ENCODE measurements at regions not wholly inside any gene's neighbourhood (a gene's known extent, or its start where the extent isn't known, plus 50 kb on each side); places are given as distances from the start of the nearest gene placed in this dataset.

DNA sequence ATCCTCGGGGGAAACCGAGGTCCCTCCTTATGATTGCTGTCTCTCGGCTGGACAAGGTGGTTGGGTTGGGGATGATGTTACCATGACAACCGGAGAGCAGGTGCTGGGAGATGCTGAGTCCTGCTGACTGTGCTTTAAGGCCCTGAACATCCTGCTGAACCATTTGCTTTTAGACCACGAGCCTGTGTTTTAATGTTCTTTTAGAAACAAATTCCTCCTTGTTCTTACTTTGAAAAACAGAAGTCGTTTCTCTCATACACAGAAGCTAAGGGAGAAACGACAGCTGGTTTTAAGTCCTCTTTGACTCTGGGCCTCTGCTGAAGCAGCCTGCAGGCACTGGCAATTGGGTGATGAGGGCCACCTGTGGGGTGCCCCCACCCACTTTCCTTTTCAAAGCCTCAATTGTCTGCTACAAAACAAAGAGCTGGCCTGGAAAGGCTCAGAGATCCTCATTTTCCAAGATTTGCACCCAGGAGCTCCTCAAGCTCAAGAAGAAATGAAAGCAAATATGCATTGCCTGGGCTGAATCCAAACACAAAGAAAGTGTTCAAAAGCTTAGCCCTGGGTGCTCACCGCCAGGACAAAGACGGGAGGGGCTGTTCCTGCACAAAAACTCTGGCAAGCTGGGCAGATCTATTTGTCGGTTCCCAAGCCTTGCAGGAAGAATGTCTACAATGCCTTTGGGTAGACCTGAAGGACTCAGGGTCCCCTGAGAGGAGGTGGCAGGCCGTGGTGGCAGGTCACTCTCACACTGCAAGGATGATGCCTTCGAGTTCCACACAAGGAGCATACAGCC lies 90.0 kb upstream of the CLMN start:
- DNase-seq = no peak

DNA sequence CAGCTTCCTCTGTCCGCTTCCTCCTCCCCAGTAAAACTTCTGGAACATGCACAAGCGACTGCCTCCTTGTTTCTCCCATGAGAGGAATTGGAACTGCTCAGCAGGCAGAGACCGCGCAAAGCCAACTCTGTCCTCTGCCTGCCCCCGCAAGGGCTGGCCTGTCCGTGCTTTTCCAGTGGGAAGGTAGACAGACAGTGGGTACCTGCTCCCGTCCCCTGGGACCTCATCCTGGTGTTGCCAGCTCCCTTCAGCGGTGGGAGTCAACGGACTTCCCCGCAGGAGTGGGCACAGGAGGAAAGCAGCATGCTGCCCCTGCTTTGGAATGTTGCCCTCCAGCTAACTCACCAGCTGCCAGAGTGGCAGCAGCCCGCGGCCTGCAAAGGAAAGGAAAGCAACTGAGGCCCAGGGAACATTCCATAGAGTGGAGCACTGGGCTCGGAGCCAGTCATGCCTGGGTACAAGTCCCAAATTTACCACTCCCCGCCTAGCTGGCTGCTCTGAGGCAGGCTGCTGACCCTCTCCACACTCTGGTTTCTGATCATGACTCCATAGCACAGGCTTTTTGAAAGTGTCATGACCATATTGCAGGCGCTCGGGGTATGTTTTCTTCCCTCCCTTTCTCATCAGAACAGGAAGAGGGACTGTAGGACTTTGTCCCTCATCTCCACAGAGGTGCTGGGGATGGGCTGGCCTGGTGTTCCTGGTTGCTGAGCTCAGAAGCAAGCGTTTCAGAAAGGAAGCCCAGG lies 89.2 kb upstream of the CLMN start:
- DNase-seq = no peak

DNA sequence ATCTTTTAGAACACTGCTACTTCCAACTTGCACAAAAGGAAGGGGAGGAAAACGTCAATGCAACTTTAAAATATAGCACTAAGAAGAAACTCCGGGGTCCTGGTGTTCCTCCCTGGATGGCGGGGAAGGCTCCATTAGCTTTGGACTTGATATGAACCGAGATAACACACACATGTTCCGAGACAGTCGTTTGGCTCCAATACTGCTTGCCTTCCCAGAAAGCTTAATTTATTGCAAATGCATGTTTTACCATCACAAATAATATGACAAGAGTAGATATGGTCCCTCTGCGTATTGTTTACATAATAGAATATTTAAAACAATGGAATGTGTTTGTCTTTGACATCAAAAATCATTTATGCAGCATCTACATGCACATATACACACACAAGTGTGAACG lies 87.6 kb upstream of the CLMN start:
- no peak for DNase-seq

DNA sequence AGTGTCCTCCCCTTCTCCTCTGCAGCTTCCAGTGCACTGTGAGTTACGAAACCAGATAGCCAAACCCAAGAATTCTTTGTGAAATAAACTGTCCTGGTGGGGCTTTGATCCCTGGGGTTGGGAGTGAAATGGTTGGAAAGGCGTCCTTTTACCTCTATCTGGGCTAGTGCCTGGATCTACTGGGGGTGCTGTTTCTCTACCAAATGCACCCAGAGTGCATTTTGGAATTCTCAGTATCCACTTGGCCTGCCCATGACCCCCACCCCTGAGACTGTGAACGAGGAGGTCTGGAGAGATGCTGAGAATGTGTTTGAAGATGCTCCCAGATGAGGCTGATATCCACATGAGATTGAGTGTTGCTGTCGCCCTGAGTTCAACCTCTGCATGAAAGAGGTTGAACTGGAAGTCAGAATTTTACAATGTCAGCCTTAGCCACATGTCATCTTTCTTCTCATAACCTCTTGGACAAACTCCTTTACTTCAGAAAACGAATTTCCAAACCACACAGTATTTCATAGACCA lies 87.1 kb upstream of the CLMN start:
- DNase-seq = no peak

DNA sequence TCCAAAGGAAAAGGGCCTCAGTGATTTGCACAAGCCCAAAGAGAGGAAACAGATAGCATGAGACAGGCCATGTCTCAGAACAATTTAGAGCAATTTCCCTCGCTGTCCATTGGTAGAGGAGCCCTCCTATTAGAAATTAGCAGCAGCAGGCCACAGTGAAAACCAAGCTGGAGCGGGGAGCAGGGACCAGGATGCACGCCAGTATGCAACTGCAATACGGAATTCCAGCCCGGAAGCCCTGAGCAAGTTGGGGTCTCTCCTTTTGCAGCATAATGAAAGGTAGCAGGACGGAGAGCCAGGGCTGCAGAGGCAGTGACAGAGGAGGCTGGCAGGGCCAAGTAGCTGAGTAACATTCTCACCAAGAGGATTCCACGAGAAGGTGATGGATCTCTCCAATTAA lies 84.9 kb upstream of the CLMN start:
- DNase-seq = no peak

DNA sequence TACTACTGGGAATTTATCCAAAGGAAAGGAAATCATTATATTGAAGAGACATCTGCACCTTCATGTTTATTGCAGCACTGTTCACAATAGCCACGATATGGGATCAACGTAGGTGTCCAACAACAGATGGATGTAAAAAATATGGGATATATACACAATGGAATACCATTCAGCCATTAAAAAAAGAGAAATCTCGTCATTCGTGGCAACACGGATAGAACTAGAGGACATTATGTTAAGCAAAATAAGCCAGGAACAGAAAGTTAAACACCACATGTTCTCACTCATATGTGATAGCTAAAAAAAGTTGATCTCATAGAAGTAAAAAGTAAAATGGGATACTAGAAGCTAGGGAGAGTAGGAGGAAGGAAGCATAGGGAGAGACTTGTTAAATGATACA lies 82.9 kb upstream of the CLMN start:
- DNase-seq = no peak

DNA sequence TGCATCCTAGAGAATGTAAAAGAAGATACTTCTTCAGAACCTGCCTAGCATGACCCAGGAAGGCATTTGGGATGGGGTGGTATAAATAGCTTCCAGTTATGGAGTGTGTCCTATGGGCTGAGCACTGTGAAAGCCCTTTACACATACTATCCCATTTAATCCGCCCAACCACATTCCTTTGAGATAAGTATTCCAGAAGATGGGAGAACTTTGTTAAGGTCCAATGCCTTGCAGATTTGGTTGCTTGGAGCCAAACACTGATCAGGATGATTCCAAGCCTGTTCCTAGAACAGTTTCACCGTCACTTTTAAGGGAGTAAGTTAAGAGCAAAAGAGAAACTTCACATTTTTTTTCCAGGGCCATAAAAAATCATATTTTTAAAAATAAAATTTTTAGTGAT lies 82.5 kb upstream of the CLMN start:
- no peak for DNase-seq

DNA sequence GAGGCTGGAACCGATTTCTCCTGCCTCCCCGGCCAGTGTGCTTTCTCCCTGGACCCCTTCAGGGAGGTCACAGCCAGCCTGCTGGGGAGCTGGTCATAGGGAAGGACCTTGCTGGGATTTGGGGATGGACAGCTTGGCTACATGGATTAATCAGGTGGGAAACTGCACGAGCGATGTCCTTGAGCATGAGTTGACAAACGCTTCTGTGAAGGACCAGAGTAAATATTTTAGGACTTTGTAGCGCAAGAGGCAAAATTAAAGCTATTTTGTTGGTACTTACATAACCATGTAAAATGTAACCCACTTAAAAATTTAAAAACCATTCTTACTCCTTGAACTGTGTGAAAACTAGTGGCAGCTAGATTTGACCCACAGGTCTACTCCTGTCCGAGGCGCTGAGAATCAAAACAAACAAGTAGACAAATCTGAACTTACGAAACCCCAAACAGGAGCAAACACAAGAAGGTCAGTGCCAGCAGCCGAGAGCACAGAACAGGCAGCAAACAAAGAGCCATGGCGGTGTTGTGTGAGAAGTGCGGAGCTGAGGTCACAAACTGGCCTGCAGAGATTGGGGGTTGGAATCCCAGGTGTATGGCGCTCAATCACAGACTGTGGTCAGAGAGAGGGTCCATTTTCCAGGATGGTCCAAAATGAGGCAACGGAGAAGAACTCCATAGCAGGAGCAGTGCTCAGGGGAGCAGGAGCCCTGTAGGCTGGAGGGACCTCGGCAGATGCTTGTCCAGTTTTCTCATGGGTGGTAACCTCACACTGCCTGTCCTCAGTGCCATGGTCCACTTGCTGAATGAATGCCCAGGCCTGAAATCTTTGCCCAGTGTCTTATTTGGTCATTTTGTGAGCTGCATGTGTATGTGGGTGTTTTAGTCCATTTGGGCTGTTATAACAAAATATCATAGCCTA lies 79.2 kb upstream of the CLMN start:
- DNase-seq = no peak

DNA sequence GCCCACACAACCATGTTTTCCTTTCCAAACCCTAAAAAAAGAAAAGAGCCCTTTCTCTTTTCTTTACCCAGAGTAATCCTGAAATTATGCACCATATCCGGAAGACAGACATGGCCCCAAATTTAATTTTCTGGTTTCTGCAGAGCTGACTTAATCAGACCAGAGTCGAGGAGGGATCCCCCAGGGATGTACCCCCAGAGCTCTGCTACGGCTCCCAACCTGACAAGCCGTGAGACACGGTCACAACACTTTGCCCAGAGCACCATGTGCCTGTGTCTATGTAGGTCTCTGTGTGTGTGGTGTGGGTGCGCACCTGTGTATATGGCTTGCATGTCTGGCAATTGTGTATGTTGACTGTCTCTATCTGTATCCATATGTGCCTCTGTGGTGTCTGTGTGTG lies 77.6 kb upstream of the CLMN start:
- no peak for DNase-seq

DNA sequence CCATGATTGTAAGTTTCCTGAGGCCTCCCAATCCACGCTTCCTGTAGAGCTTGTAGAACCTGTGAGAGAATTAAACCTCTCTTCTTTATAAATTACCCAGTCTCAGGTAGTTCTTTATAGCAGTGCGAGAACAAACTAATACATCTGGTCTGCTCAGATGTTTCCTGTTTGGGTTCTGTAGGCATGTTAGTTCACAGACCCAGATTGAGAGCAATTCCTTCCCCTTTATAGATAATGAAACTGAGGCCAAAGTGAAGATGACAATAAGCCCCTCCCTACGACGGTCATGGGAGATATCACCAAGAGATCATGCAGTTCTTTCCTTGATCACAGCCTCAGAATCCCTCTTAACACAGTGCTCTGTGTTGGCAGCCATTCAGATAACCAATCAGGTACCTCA lies 76.5 kb upstream of the CLMN start:
- DNase-seq = no peak

DNA sequence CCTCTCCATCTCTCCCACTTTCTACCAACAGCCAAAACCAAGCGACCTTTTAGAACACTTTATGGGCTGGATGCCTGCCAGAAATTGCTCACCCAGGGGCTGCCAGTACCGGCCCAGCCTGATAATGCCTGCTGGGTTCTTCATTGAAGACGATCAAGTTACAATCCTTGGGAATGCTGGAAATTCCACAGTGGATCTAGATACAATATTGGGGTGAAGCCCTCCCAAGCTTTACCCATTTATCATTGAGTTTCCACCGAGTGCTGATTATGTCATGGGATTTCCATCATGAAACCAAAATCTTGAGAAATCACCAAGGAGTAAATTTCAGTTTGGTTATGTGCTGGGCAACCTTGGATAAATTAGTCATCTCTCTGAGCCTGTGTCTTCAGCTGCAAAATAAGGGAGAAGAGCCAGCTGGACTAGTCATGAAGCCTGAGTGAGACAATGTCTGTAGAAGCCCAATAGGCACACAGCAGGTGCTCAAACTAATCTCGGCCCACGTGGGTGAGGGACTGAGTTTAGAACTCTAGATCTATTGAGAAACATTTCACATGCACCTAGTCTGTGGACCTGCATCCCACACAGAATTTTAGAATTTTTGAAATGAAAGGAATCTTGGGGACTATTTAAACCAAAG lies 75.5 kb upstream of the CLMN start:
- DNase-seq = no peak

DNA sequence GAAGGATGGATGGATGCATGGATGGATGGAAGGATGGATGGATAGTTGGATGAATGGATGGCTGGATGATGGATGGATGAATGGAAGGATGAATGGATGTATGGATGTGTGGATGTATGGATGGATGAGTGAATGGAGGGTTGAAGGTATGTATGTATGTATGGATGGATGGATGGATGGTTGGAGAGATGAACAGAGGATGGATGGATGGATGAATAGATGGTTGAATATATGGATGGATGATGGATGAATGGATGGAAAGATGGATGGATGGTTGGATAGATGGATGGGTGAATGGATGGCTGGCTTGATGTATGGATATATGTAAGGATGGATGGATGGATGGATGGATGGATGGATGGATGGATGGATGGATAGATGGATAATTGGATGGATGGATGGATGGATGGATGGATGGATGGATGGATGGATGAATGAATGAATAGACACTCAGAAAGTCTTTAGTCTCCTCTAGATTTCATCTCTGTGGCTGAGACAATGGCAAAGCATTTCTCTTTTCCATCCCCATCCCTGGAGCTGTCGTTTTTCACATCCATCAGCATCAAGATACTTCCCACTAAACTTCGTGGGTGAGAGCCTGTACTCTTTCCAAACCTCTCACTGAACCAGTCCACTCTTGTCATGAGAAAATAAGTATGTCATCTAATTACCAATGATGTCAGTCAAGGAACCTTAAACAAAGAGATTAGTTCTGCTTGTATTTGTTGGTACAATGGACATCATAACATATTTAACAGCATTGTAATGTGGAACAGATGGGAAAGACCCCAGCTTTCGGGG lies 74.8 kb upstream of the CLMN start:
- DNase-seq = no peak

DNA sequence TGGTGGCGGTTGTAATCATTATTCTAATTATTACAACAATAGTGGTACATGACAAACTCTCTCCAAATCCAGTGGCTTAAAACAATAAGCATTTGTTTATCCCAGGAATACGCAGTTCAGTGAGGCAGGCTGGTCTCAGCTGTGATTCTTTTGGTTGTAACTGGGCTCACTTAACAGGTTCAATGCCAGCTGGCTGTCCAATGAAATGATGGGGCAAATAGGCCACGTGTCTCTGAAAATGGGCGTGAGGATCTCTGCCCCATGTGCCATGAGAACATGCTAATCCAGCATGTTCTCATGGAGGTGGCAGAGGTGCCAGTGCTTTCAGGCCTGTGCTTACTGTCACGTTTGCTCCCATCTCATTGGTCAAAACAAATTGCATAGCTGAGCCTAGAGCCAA lies 73.1 kb upstream of the CLMN start:
- DNase-seq = no peak

DNA sequence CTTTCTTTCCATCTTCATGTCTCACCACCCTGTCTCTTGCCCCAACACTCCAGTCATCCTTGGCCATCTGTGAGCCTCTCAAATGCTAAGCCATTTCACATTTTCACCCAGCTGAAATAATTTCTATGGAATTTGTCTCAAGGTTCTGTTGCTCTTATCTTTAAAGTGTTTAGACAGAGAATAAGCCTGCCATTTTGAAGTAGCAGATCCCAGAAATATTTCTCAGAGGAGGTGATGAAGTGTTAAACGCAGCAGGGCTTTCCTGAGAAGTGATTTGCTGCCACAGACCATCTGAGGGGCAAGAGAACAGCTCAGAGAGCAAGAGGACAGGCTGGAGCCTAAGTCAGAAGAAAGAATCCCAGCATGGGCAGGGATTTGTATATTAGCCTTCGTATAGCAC lies 71.6 kb upstream of the CLMN start:
- DNase-seq = no peak

DNA sequence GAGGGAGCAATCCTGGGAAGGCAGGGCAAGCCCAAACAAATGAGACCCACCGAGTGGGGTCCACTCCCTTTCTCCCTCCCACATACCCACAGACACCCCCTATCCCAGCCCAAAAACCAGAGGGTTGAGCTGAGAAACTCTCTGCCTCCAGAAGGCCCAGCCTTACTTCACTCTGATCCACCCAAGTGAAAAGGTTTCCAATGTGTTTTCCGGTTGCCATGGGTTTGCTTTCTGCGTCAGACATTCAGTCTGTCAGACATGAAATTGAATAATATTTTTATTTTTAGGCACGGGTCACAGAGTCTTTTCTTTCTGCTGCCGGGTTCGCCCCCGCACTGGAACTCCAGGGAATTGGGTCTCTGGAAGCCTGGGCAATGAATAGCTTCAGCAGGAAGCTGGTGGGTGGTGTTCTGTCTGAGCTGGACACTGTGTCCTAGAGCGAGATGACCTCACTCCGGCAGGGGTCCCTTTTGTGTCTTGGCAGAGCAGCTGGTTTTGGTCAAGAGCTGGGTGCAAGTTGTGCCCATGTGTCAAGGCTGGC lies 69.8 kb upstream of the CLMN start:
- no peak for DNase-seq

DNA sequence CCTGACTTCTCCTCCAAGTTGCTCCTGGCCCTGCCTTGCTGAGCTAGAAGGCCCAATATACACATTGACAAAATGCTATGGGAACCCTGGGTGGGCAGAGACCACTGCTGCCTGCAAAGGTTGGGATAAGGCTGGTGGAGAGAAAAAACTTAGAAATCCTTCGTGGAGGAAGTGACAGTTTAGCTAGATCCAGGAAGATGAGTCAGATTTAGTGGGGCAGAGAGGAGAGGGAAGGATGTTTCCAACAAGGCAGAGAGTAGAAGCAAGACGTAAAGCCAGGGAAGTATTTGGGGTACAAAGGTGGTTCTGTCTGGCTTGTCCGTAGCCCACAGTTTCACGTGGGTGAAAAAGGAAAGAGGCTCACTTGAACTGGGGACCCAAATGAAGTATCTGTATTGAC lies 69.0 kb upstream of the CLMN start:
- DNase-seq = no peak

DNA sequence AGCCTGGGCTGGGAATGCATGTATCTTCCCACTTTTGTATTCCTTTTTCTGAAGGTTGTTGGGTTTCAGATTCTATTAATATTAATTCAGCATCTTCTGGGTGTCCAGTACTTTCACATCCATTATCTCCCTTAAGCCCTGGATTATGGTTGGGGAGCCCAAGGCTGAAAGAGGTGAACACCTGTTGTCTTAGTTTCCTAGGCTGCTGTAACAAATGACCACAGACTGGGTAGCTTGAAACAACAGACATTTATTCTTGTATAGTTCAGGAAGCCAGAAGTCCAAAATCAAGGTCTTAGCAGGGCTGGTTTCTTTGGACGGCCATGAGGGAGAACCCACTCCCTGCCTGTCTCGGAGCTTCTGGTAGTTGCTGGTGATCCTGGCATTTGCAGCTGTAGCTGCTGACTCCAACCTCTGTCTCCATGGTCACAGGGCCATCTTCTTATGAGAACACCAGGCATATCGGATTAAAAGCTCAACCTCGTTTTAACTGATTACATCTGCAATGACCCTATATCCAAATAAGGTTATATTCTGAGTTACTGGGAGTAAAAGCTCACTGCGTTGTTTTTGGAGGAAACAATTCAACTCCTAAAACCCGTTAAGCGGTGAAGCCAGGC lies 68.2 kb upstream of the CLMN start:
- no peak for DNase-seq

DNA sequence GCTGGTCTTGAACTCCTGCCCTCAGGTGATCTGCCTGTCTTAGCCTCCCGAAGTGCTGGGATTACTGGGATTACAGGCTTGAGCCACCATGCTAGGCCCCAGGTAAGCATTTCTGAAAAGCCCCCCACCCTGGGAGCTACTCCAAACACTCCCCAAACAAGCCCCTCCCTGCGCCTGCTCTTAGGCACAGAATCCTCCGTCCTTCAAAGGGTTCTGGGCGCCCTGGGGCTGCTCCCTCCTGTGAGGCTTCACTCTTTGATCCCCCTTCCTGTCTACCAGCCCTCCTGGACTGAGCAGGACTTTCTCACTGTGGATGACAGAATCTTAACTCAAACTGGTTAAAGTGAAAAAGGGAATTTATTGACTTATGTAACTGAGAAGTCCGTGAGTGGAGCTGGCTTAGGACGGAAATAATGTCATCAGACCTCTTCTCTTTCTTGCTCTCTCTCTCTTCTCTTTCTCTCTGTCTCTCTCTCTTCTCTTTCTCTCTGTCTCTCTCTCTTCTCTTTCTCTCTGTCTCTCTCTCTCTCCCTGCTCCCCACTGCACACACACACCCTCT lies 66.9 kb upstream of the CLMN start:
- no peak for DNase-seq

DNA sequence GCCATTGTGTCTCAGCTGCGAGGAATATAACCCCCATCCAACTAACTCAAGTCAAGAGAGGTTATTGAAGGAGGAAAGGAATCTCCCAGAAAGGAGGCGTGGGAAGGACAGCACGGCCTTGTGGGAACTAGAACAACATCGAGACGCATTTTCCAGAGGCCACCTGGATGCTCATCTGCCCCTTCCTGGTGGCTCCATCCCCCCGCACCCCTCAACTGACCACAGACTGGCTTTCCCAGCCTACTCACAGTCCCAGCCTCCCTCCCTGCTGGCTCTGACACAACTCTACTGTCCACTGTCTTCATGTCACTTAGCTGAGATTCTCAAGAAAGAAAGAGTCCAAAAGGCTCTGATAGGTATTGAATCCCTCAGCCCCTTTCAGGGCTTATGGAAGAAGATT lies 66.0 kb upstream of the CLMN start:
- DNase-seq = no peak

DNA sequence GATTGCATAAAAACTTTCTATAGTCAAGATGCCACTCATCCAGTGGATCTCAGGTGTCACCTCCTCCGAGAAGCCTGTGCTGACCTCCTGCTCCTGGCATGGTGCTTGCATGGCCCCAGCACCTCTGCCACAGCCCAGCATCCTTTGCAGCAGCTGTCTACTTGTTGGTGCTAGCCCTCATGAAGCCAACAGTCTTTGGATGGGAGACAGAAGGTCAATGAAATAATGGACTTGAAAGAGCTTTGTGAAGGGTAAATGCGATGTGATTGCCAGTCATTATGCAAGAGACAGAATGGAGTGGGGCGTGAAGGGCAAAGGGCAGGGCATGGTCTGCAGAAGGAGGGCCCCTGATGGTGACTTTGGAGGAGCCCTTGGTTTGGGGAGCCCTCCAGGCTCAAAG lies 63.0 kb upstream of the CLMN start:
- DNase-seq = no peak

DNA sequence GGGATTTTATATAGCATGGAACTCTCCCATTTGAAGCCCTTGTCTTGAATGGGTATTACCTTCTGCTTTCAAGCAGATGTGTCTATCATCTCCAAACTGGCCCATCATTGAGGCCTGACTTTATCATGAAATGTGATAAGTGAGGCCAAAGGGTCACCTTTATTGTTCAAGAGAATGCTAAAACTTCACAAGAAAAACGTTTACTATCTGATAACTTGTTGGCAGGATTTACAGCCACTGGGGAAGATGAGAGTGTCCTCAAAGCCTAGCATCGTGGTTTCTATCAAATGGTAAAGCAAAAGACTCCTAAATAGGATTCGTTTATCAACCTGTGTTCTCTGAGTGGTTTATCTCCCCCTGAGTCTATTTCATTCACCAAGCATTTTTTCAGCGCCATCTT lies 62.0 kb upstream of the CLMN start:
- DNase-seq = no peak

Data from CD4-positive, alpha-beta T cell treated with Interleukin-10 for 1 hour (primary cell).